Fibroblast of the aortic adventitia (primary cell): ENCODE measurements at regions not wholly inside any gene's neighbourhood (a gene's known extent, or its start where the extent isn't known, plus 50 kb on each side); places are given as distances from the start of the nearest gene placed in this dataset.

ENCODE experiments used
- DNase-seq: peaks from one replicate; pipeline ENCODE4 v3.0.0-alpha.2; 2010; ENCODE audit warnings: low read depth
- H3K4me3 ChIP-seq: 2 replicates; pipeline ENCODE4 v1.5.1; 2011; ENCODE audit warnings: low read depth, mild to moderate bottlenecking, control low read depth, low read length, moderate library complexity
- TF ChIP-seq, protein P1 (sequence below): IDR thresholded peaks from 2 replicates; pipeline ENCODE4 v1.5.1; 2011; ENCODE audit warnings: mild to moderate bottlenecking, low read length, control low read depth, inconsistent platforms; ENCODE audit not compliant: insufficient read depth

DNA sequence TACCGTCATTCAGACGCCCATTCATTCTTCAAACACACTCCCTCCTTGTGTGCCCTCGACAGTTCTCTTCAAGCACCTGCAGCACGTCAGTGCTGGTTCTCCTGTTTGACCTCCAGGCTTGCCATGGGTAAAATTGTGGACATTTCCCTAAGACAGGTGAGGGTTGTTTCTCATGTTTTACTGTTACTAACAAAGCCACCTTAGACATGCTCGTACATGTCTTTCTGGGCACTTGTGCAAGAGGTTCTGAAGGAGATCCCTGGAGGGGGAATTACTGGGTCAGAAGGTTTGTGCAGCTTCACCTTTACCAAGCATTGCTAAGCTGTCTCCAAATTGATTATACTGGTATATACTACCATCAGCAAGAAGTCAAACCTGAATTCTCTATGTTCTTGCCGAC is 189.7 kb upstream of the TMEM45B start:
- DNase-seq, result no peak
- no peak overlapping the region for H3K4me3 ChIP-seq
- TF ChIP-seq, protein P1, sequence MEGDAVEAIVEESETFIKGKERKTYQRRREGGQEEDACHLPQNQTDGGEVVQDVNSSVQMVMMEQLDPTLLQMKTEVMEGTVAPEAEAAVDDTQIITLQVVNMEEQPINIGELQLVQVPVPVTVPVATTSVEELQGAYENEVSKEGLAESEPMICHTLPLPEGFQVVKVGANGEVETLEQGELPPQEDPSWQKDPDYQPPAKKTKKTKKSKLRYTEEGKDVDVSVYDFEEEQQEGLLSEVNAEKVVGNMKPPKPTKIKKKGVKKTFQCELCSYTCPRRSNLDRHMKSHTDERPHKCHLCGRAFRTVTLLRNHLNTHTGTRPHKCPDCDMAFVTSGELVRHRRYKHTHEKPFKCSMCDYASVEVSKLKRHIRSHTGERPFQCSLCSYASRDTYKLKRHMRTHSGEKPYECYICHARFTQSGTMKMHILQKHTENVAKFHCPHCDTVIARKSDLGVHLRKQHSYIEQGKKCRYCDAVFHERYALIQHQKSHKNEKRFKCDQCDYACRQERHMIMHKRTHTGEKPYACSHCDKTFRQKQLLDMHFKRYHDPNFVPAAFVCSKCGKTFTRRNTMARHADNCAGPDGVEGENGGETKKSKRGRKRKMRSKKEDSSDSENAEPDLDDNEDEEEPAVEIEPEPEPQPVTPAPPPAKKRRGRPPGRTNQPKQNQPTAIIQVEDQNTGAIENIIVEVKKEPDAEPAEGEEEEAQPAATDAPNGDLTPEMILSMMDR, result no peak

DNA sequence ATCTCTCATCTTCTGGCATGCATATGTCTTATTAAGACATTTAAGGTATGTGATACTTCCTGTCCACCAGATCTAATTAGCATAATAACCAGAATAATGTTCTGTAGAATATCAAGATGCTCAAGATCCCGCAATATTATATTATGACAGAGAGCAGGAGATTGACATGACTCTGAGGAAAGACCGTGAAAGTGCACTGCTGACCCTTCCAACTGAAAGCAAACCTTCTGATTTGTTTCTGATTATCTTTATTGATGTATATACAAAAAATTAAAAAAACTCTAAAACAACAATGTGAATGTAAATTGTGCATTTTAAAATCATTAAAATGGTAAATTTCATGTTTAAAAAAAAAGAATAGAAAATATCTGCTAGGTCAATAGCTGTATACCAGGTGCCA is 184.4 kb upstream of the TMEM45B start:
- DNase-seq, result no peak
- TF ChIP-seq, protein P1, result no peak
- H3K4me3 ChIP-seq, result no peak overlapping the region

DNA sequence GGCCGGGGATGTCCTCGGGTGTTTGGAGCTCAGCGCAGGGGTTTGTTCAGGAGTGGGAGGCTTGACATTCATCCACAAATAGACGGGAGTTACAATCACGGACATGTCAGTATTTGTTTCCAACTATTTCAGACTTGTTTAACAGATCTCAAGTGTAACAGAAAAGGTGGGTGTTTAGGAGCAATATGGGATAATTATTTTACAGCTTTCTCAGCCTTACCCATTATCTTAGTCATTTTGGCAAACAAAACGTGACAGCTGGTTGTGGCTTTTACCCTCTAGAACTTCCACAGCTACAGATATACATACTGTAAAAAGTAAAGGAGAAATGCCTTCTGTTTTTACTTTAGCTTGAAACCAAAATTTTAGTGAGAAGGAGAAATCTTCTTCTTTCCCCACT is 178.7 kb upstream of the TMEM45B start:
- TF ChIP-seq, protein P1, result no peak
- DNase-seq, result no peak
- no peak overlapping the region for H3K4me3 ChIP-seq

DNA sequence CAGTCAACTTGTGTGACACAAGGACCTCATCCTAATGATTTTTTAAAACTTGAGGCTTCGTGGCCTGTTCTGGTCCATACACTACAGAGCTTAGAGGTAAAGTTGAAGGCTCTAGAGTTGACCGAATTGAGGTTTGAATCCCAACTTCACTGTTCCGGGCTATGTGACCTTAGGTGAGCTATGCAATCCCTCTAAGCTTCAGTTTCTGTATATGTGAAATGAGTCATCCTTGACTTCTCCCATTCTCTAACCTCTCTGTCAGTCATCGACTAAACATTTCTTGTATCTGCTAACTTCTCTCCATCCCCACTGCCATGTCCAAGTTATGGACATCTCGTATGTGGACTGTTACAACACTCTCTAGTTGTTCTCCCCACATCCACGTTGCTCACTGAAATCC is 178.2 kb upstream of the TMEM45B start:
- DNase-seq, result no peak

DNA sequence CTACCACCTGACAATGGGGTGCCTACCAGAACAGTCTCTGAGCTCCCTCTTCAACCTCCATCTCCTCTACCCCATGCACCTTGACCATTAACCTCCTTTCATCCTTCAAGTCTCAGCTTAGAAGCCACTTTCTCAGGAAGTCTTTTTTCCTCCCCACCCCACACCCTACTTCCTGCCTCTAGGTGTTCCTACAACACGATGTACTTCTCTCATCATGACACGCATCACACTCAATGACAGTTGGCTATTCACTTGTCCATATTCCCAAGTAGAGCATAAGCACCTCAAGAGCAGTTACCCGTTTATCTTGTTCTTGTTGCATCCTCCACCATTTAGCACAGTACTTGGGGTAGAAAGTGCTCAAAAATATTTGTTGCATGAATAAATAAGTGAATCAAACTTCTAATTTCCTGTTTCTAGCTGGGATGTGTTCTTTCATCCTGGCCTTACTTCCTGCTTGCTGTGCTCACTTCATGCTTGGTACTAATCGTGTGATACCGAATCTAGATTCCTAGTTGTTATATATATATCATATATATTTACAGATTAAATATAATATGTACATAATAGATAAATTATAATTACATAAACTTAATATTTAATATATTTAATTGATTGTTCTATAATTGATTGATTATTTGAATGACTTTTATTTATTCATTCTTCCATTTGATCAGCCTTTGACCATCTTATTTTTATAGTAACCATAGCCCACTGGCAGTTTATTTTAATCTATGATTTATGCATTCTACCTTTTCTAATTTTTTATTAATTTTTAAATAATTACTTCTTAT is 177.5 kb upstream of the TMEM45B start:
- TF ChIP-seq, protein P1, result no peak
- DNase-seq, result no peak
- no peak overlapping the region for H3K4me3 ChIP-seq

More for the DNA sequence above, 178.2 kb upstream of the TMEM45B start:
- H3K4me3 ChIP-seq, result no peak overlapping the region
- TF ChIP-seq, protein P1, result no peak

DNA sequence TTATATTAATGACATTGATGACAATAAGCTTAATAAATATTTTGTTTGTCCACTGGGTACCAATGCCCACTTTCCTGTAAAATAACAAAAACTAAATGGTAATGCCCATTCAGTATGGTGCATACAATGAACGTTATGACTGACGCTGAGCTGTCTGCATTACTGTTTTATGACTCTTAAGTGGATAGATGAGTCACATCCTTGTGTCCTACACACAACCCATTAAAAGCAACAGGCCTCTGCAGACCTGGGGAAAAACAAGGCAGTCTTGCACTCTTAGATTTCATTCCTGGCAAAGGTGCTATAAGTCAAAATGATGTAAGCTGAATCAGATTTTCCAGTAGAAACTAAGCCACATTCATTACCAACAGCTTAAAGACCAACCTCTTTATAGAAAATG is 176.3 kb upstream of the TMEM45B start:
- TF ChIP-seq, protein P1, result no peak
- no peak overlapping the region for H3K4me3 ChIP-seq
- DNase-seq, result peak; percentile 92

DNA sequence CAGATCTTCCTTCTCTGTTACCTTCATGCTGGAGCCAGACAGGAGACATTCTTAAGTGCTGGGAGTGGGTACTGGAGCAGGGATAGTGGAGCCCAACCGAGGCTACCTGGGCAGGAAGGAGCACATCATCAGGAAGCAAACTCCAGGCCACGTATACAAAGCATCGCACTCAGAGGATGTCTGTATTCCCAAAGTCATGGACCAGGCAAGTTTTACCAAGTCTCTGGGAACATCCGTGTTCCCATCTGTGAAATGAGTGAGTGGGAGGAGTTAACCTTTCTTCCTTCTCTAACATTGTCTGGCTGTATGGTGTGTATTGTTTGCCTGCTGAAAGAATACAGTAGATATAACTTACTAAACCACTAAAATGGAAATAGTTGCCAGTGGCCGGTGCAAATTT is 175.0 kb upstream of the TMEM45B start:
- TF ChIP-seq, protein P1, result no peak
- H3K4me3 ChIP-seq, result no peak overlapping the region
- no peak for DNase-seq
